HG03378 (cell line): ENCODE measurements at regions not wholly inside any gene's neighbourhood (a gene's known extent, or its start where the extent isn't known, plus 50 kb on each side); places are given as distances from the start of the nearest gene placed in this dataset.

Source experiments
- ATAC-seq: cut with Tn5 transposase; IDR thresholded peaks from one replicate; pipeline ENCODE4 v1.9.1; 2021; ENCODE audit warnings: mild to moderate bottlenecking, moderate library complexity; ENCODE audit not compliant: unreplicated experiment

GRCh38 chr5:2696156-2696807, 55.2 kb downstream of the IRX2 start:
- no peak for ATAC-seq

GRCh38 chr5:2695200-2695891, 56.1 kb downstream of the IRX2 start:
- ATAC-seq: no peak

- ATAC-seq: no peak
Observed at GRCh38 chr5:2691530-2691929, 59.9 kb downstream of the IRX2 start.

- no peak for ATAC-seq
Observed at GRCh38 chr5:2690293-2690692, 61.2 kb downstream of the IRX2 start.

- no peak for ATAC-seq
Observed at GRCh38 chr5:2688586-2688985, 62.9 kb downstream of the IRX2 start.

- ATAC-seq: no peak
Observed at GRCh38 chr5:2687746-2688145, 63.7 kb downstream of the IRX2 start.

- ATAC-seq: no peak
Observed at GRCh38 chr5:2686321-2687124, 65.0 kb downstream of the IRX2 start.

GRCh38 chr5:2685651-2686272, 65.7 kb downstream of the IRX2 start:
- no peak for ATAC-seq

GRCh38 chr5:2684606-2685005, 66.9 kb downstream of the IRX2 start:
- no peak for ATAC-seq

GRCh38 chr5:2683720-2684119, 67.8 kb downstream of the IRX2 start:
- ATAC-seq: no peak

- no peak for ATAC-seq
Observed at GRCh38 chr5:2681476-2681875, 70.0 kb downstream of the IRX2 start.

- no peak for ATAC-seq
Observed at GRCh38 chr5:2680979-2681378, 70.5 kb downstream of the IRX2 start.

GRCh38 chr5:2677689-2678088, 73.8 kb downstream of the IRX2 start:
- ATAC-seq: no peak

GRCh38 chr5:2675548-2675947, 75.9 kb downstream of the IRX2 start:
- ATAC-seq: no peak

- no peak for ATAC-seq
Observed at GRCh38 chr5:2674456-2674855, 77.0 kb downstream of the IRX2 start.

- no peak for ATAC-seq
Observed at GRCh38 chr5:2670940-2671339, 80.5 kb downstream of the IRX2 start.

- no peak for ATAC-seq
Observed at GRCh38 chr5:2669913-2670312, 81.6 kb downstream of the IRX2 start.

GRCh38 chr5:2669259-2669658, 82.2 kb downstream of the IRX2 start:
- ATAC-seq: no peak

- ATAC-seq: no peak
Observed at GRCh38 chr5:2666081-2666480, 85.4 kb downstream of the IRX2 start.

GRCh38 chr5:2663489-2663888, 88.0 kb downstream of the IRX2 start:
- ATAC-seq: no peak

- no peak for ATAC-seq
Observed at GRCh38 chr5:2660315-2660714, 91.2 kb downstream of the IRX2 start.
